ENCODE measurements at regions not wholly inside any gene's neighbourhood (a gene's known extent, or its start where the extent isn't known, plus 50 kb on each side); places are given as distances from the start of the nearest gene placed in this dataset.
"Not testable (repeated sequence)": the region's sequence is repeated elsewhere in the genome, so short reads cannot be mapped to it uniquely, and the experiment has no call there.

GRCh38 chr2:88903749-88904353, 212.4 kb downstream of the RPIA start:
- no peaks in the 10 kb centered on the region for H4K20me1 ChIP-seq (ENCODE audit: insufficient read depth, poor library complexity, severe bottlenecking)
- no peak for DNase-seq (ENCODE audit: low spot score)
- H3K9me3 ChIP-seq (ENCODE audit: low read depth): peaks cover 6% of the 10 kb centered on the region
- no peaks in the 10 kb centered on the region for H3K79me2 ChIP-seq
- 48% methylated on average over 2 of the region's 2 CpGs for WGBS (ENCODE audit: low lambda C conversion rate, missing lambda C conversion rate)
- no peaks in the 10 kb centered on the region for H3K36me3 ChIP-seq (replicated peaks; ENCODE audit: insufficient read depth, low read depth)
- TF ChIP-seq EZH2 (IDR thresholded peaks at IDR 0.05; ENCODE audit: borderline replicate concordance) (no peak), CTCF (IDR thresholded peaks at IDR 0.05; ENCODE audit: poor library complexity) (no peak), EZH2phosphoT487 (IDR thresholded peaks at IDR 0.05; ENCODE audit: low read depth, severe bottlenecking, unreplicated experiment) (no peak)
- H2AFZ ChIP-seq: no peak overlapping the region
- no peaks in the 10 kb centered on the region for H3K27me3 ChIP-seq
- no peak overlapping the region for H3K4me2 ChIP-seq
- no peak overlapping the region for H3K27ac ChIP-seq
- H3K4me1 ChIP-seq (ENCODE audit: insufficient read depth): no peaks in the 10 kb centered on the region
- H3K4me3 ChIP-seq: no peak overlapping the region
- H3K9me2 ChIP-seq (replicated peaks; ENCODE audit: insufficient read depth): no peaks in the 10 kb centered on the region

GRCh38 chr2:88913280-88913679, 221.8 kb downstream of the RPIA start:
- no peaks in the 10 kb centered on the region for H3K36me3 ChIP-seq (replicated peaks; ENCODE audit: insufficient read depth, low read depth)
- H4K20me1 ChIP-seq (ENCODE audit: insufficient read depth, poor library complexity, severe bottlenecking): no peaks in the 10 kb centered on the region
- no peaks in the 10 kb centered on the region for H3K27me3 ChIP-seq
- TF ChIP-seq EZH2phosphoT487 (IDR thresholded peaks at IDR 0.05; ENCODE audit: low read depth, severe bottlenecking, unreplicated experiment) (no peak), CTCF (IDR thresholded peaks at IDR 0.05; ENCODE audit: poor library complexity) (no peak), EZH2 (IDR thresholded peaks at IDR 0.05; ENCODE audit: borderline replicate concordance) (no peak)
- DNase-seq (ENCODE audit: low spot score): no peak
- no peak overlapping the region for H2AFZ ChIP-seq
- H3K4me1 ChIP-seq (ENCODE audit: insufficient read depth): no peaks in the 10 kb centered on the region
- no peak overlapping the region for H3K27ac ChIP-seq
- no peak overlapping the region for H3K4me3 ChIP-seq
- no peak overlapping the region for H3K4me2 ChIP-seq
- no peaks in the 10 kb centered on the region for H3K9me2 ChIP-seq (replicated peaks; ENCODE audit: insufficient read depth)
- H3K9me3 ChIP-seq (ENCODE audit: low read depth): peaks cover 9% of the 10 kb centered on the region
- no peaks in the 10 kb centered on the region for H3K79me2 ChIP-seq

GRCh38 chr2:88919087-88919738, 227.7 kb downstream of the RPIA start:
- Histone ChIP-seq H3K27ac (no peak overlapping the region), H3K79me2 (no peaks in the 10 kb centered on the region), H3K36me3 (replicated peaks; ENCODE audit: insufficient read depth, low read depth) (no peaks in the 10 kb centered on the region), H3K27me3 (no peaks in the 10 kb centered on the region), H4K20me1 (ENCODE audit: insufficient read depth, poor library complexity, severe bottlenecking) (no peaks in the 10 kb centered on the region), H3K9me2 (replicated peaks; ENCODE audit: insufficient read depth) (no peaks in the 10 kb centered on the region), H3K9me3 (ENCODE audit: low read depth) (peaks cover 2% of the 10 kb centered on the region), H3K4me2 (no peak overlapping the region), H2AFZ (no peak overlapping the region), H3K4me1 (ENCODE audit: insufficient read depth) (no peaks in the 10 kb centered on the region), H3K4me3 (no peak overlapping the region)
- WGBS (ENCODE audit: low lambda C conversion rate, missing lambda C conversion rate): 68% methylated on average over 7 of the region's 7 CpGs
- DNase-seq (ENCODE audit: low spot score): no peak
- no peak for TF ChIP-seq EZH2 (IDR thresholded peaks at IDR 0.05; ENCODE audit: borderline replicate concordance)
- no peak for TF ChIP-seq EZH2phosphoT487 (IDR thresholded peaks at IDR 0.05; ENCODE audit: low read depth, severe bottlenecking, unreplicated experiment)
- no peak for TF ChIP-seq CTCF (IDR thresholded peaks at IDR 0.05; ENCODE audit: poor library complexity)

- DNase-seq (ENCODE audit: low spot score); H3K27ac ChIP-seq; H3K4me1 ChIP-seq (ENCODE audit: insufficient read depth); H3K79me2 ChIP-seq; H4K20me1 ChIP-seq (ENCODE audit: insufficient read depth, poor library complexity, severe bottlenecking); H3K9me3 ChIP-seq (ENCODE audit: low read depth); H3K4me3 ChIP-seq; H3K36me3 ChIP-seq (replicated peaks; ENCODE audit: insufficient read depth, low read depth); H3K27me3 ChIP-seq; H2AFZ ChIP-seq; H3K4me2 ChIP-seq; H3K9me2 ChIP-seq (replicated peaks; ENCODE audit: insufficient read depth): not testable (repeated sequence)
- 94% methylated on average over 22 of the region's 31 CpGs for WGBS (ENCODE audit: low lambda C conversion rate, missing lambda C conversion rate)
Observed at GRCh38 chr2:88920399-88920798, 228.9 kb downstream of the RPIA start.

Data from hepatocyte (in vitro differentiated cells).